Psoas muscle (tissue), 7 donors: ENCODE measurements at regions not wholly inside any gene's neighbourhood (a gene's known extent, or its start where the extent isn't known, plus 50 kb on each side); places are given as distances from the start of the nearest gene placed in this dataset.

ENCODE experiments used
- ATAC-seq, 4 donors: fragments of 200-7000 bp; cut with Tn5 transposase; one replicate each; pipeline ENCODE4 v1.9.1; 2020; ENCODE audit warnings: moderate library complexity in 3 of 4, mild to moderate bottlenecking in 2 of 4
- DNase-seq, 2 donors: peaks; one replicate each; pipeline ENCODE4 v3.0.0-alpha.2; 2020
- H3K27ac ChIP-seq: fragments of 200-600 bp; one replicate; pipeline ENCODE4 v1.8.0; 2022
- H3K27me3 ChIP-seq, 3 donors: fragments of 200-600 bp in 1 of 3; one replicate each; pipeline versions ENCODE4 v1.6.1 to v1.8.0; 2013 to 2022; ENCODE audit warnings: low read length in 2 of 3, mild to moderate bottlenecking in 2 of 3, moderate library complexity in 1 of 3; ENCODE audit not compliant: insufficient read depth in 3 of 3
- H3K36me3 ChIP-seq, 2 donors: fragments of 200-600 bp in 1 of 2; one replicate each; pipeline versions ENCODE4 v1.6.1 to v1.8.0; 2013 to 2022; ENCODE audit warnings: low read depth in 1 of 2, mild to moderate bottlenecking in 1 of 2, moderate library complexity in 1 of 2; ENCODE audit not compliant: insufficient read depth in 1 of 2
- H3K4me1 ChIP-seq: fragments of 200-600 bp; one replicate; pipeline ENCODE4 v1.8.0; 2022
- H3K4me3 ChIP-seq: fragments of 200-600 bp; one replicate; pipeline ENCODE4 v1.8.0; 2022; ENCODE audit warnings: mild to moderate bottlenecking
- H3K9me3 ChIP-seq: fragments of 200-600 bp; one replicate; pipeline ENCODE4 v1.8.0; 2022
- CTCF ChIP-seq: fragments of 200-600 bp; IDR thresholded peaks from one replicate; pipeline ENCODE4 v1.8.0; 2022; ENCODE audit warnings: antibody characterized with exemption
- WGBS, 3 donors: extraction: QIAGEN DNeasy Blood & Tissue Kit; methylation state at CpG; one replicate each; pipeline versions ENCODE4 v1.1.6 to v1.1.7; 2013; 5-methylcytosine and 5-hydroxymethylcytosine counted together
- intact Hi-C, 2 donors: fragments of 100-400 bp; cut with DNase I; formaldehyde crosslinking; loops; one replicate each; pipeline versions ENCODE4 v1.11.0 to v1.14.2; 2022
- donor health status: healthy with polysubstance abuse.
- donor health status: DM: no; HTN: no; CAD: no; lungs with moderate emphysema.
- donor health status: Bipolar disorder and iron deficiency.
- donor health status: healthy.
- donor health status: DM: yes; HTN: yes; CAD: no.
- donor health status: DM: no; HTN: no; CAD: no.
- donor health status: DM: yes; HTN: yes; CAD: no.

GRCh38 chr5:44622331-44622730 is 186.4 kb upstream of the MRPS30 start:
- Histone ChIP-seq H3K27ac (no peak overlapping the region), H3K36me3 (no peaks in the 10 kb centered on the region), H3K9me3 (no peaks in the 10 kb centered on the region), H3K4me1 (no peaks in the 10 kb centered on the region), H3K27me3 (no peaks in the 10 kb centered on the region), H3K4me3 (no peak overlapping the region)
- TF ChIP-seq CTCF = no peak
- DNase-seq (no peak), ATAC-seq (peak in 1 of 4 donors; percentile 32)
- WGBS, 3 donors = 47 to 64% (median 63%) methylated on average over 4 of the region's 4 CpGs
- intact Hi-C loops = no loop called here

- TF ChIP-seq CTCF = no peak
- DNase-seq = no peak
These were observed 188.7 kb upstream of the MRPS30 start for GRCh38 chr5:44619875-44620610.

GRCh38 chr5:44614845-44615244 is 193.9 kb upstream of the MRPS30 start:
- Histone ChIP-seq H3K4me1 (no peaks in the 10 kb centered on the region), H3K4me3 (no peak overlapping the region), H3K36me3 (no peaks in the 10 kb centered on the region), H3K9me3 (no peaks in the 10 kb centered on the region), H3K27me3 (no peaks in the 10 kb centered on the region), H3K27ac (no peak overlapping the region)
- DNase-seq (no peak), ATAC-seq (no peak)
- no peak for TF ChIP-seq CTCF
- intact Hi-C loops = no loop called here
- 88 to 94% (median 91%) methylated on average over 2 of the region's 2 CpGs for WGBS, 3 donors

More at GRCh38 chr5:44619875-44620610, 188.7 kb upstream of the MRPS30 start:
- H3K36me3 ChIP-seq = no peaks in the 10 kb centered on the region
- WGBS, 3 donors = 89 to 93% (median 93%) methylated on average over 3 of the region's 3 CpGs
- no peaks in the 10 kb centered on the region for H3K4me1 ChIP-seq
- no peaks in the 10 kb centered on the region for H3K9me3 ChIP-seq
- H3K27ac ChIP-seq = no peak overlapping the region
- no peak overlapping the region for H3K4me3 ChIP-seq
- intact Hi-C loops = no loop called here
- no peak for ATAC-seq
- no peaks in the 10 kb centered on the region for H3K27me3 ChIP-seq

GRCh38 chr5:44613936-44614335 is 194.8 kb upstream of the MRPS30 start:
- 82 to 94% (median 90%) methylated on average over 1 of the region's 1 CpG for WGBS, 3 donors
- TF ChIP-seq CTCF = no peak
- H3K4me1 ChIP-seq = no peaks in the 10 kb centered on the region
- H3K9me3 ChIP-seq = no peaks in the 10 kb centered on the region
- no peak overlapping the region for H3K27ac ChIP-seq
- intact Hi-C loops = no loop called here
- DNase-seq (no peak), ATAC-seq (no peak)
- H3K27me3 ChIP-seq = no peaks in the 10 kb centered on the region
- H3K4me3 ChIP-seq = no peak overlapping the region
- no peaks in the 10 kb centered on the region for H3K36me3 ChIP-seq

- 91 to 94% (median 94%) methylated on average over 5 of the region's 5 CpGs for WGBS, 3 donors
- Histone ChIP-seq H3K27ac (no peak overlapping the region), H3K9me3 (no peaks in the 10 kb centered on the region), H3K27me3 (no peaks in the 10 kb centered on the region), H3K4me3 (no peak overlapping the region), H3K36me3 (no peaks in the 10 kb centered on the region), H3K4me1 (no peaks in the 10 kb centered on the region)
- no peak for TF ChIP-seq CTCF
- DNase-seq (no peak), ATAC-seq (no peak)
- intact Hi-C loops = no loop called here
These were observed 202.8 kb upstream of the MRPS30 start for GRCh38 chr5:44605926-44606325.
